A549 (cell line): ENCODE measurements at regions not wholly inside any gene's neighbourhood (a gene's known extent, or its start where the extent isn't known, plus 50 kb on each side); places are given as distances from the start of the nearest gene placed in this dataset.

Experiments
- ATAC-seq, 2 experiments: fragments of 200-7000 bp in 1 of 2; fragments of >200 bp in 1 of 2; cut with Nextera tagmentation in 1 of 2; cut with Tn5 transposase in 1 of 2; 3 replicates each; pipeline versions ENCODE4 v1.8.0 to v1.9.1; 2018 to 2020; ENCODE audit warnings: mild to moderate bottlenecking in 1 of 2, moderate library complexity in 1 of 2
- CTCF ChIA-PET: fragments of 300-600 bp; sonication (Branson Sonifier 250); formaldehyde crosslinking; extraction: SDS; loops from one replicate; lab custom pipeline; 2021; ENCODE audit warnings: antibody characterized with exemption, inconsistent platforms; lab: Yijun Ruan, JAX
- POLR2A ChIA-PET: fragments of 350-600 bp; formaldehyde crosslinking; extraction: SDS; loops from one replicate; lab custom pipeline; 2021; ENCODE audit warnings: antibody characterized with exemption, inconsistent platforms; lab: Yijun Ruan, JAX
- DNase-seq, 2 experiments: peaks; one replicate each; pipeline versions ENCODE4 v3.0.0 to v3.0.0-alpha.2; 2011 to 2016; ENCODE audit warnings: low read depth in 1 of 2, low spot score in 1 of 2
- FAIRE-seq: peaks from 2 replicates; lab custom pipeline; 2011; peaks lifted over from hg19 to GRCh38; lab: Jason Lieb, UNC
- H3K27ac ChIP-seq, 2 experiments: fragments of >200 bp; sonication (Bioruptor Twin); formaldehyde crosslinking; 3 replicates each; pipeline ENCODE4 v1.5.1; 2016 to 2017
- H3K4me1 ChIP-seq: fragments of >200 bp; sonication (Bioruptor Twin); formaldehyde crosslinking; 3 replicates; pipeline ENCODE4 v1.6.1; 2016
- H3K4me2 ChIP-seq: fragments of >200 bp; sonication (Bioruptor Twin); formaldehyde crosslinking; 3 replicates; pipeline ENCODE4 v1.6.1; 2016
- H3K4me3 ChIP-seq: fragments of >200 bp; sonication (Bioruptor Twin); formaldehyde crosslinking; 3 replicates; pipeline ENCODE4 v1.5.1; 2016
- H3K9me3 ChIP-seq: fragments of >200 bp; sonication (Bioruptor Twin); formaldehyde crosslinking; 3 replicates; pipeline ENCODE4 v1.6.1; 2016
- BHLHE40 ChIP-seq: IDR thresholded peaks from 2 replicates; pipeline ENCODE4 v1.6.1; 2012; ENCODE audit warnings: low read depth, low read length, inconsistent platforms
- CBX8 ChIP-seq: fragments of 200-600 bp; sonication (generic); IDR thresholded peaks from 2 replicates; pipeline ENCODE4 v1.6.1; 2016
- FOXS1 ChIP-seq: fragments of 250-450 bp; sonication (Bioruptor Pico); IDR thresholded peaks from 2 replicates; pipeline ENCODE4 v1.5.0; 2020; ENCODE audit warnings: mild to moderate bottlenecking, moderate library complexity
- GATA3 ChIP-seq: IDR thresholded peaks from 2 replicates; pipeline ENCODE4 v1.6.1; 2012; ENCODE audit warnings: borderline replicate concordance
- HEYL ChIP-seq: fragments of 250-450 bp; sonication (Bioruptor Pico); IDR thresholded peaks from 2 replicates; pipeline ENCODE4 v1.8.0; 2021; ENCODE audit warnings: mild to moderate bottlenecking, moderate library complexity
- MAFK ChIP-seq: fragments of 450-650 bp; IDR thresholded peaks from 2 replicates; pipeline ENCODE4 v1.6.1; 2014; ENCODE audit not compliant: partially characterized antibody
- MAZ ChIP-seq: fragments of 150-350 bp; IDR thresholded peaks from 2 replicates; pipeline ENCODE4 v1.6.1; 2014; ENCODE audit warnings: antibody characterized with exemption, low read depth, low read length, borderline replicate concordance
- MYC ChIP-seq: IDR thresholded peaks from 2 replicates; pipeline ENCODE4 v1.6.1; 2012; ENCODE audit warnings: mild to moderate bottlenecking, inconsistent platforms, low read length, improper control_type of control experiment, borderline replicate concordance
- NFE2L2 ChIP-seq: fragments of 150-350 bp; conservative IDR thresholded peaks from 2 replicates; pipeline ENCODE4 v1.6.1; 2014; ENCODE audit warnings: low read length
- RFX5 ChIP-seq: fragments of 450-650 bp; IDR thresholded peaks from 2 replicates; pipeline ENCODE4 v1.7.1; 2014; ENCODE audit warnings: antibody characterized with exemption, mild to moderate bottlenecking, moderate library complexity
- RNF2 ChIP-seq: fragments of 200-600 bp; sonication (generic); IDR thresholded peaks from 2 replicates; pipeline ENCODE4 v1.6.1; 2016; ENCODE audit warnings: low read depth, mild to moderate bottlenecking, antibody characterized with exemption, moderate library complexity, borderline replicate concordance
- TFCP2L1 ChIP-seq: fragments of 250-450 bp; sonication (Bioruptor Pico); IDR thresholded peaks from 2 replicates; pipeline ENCODE4 v1.5.0; 2021; ENCODE audit warnings: mild to moderate bottlenecking
- ZFP36 ChIP-seq: fragments of 450-650 bp; IDR thresholded peaks from 2 replicates; pipeline ENCODE4 v1.6.1; 2014; ENCODE audit warnings: borderline replicate concordance; ENCODE audit not compliant: partially characterized antibody
- ZNF302 ChIP-seq: fragments of 250-450 bp; sonication (Bioruptor Pico); IDR thresholded peaks from 2 replicates; pipeline ENCODE4 v1.9.0; 2021; ENCODE audit warnings: inconsistent platforms, mild to moderate bottlenecking, moderate library complexity
- WGBS: methylation state at CpG from one replicate; pipeline ENCODE4 v1.1.6; 2017; ENCODE audit errors: missing lambda C conversion rate; 5-methylcytosine and 5-hydroxymethylcytosine counted together
- TF ChIP-seq, protein P1 (sequence below): fragments of 150-350 bp; IDR thresholded peaks from 2 replicates; pipeline ENCODE4 v1.6.1; 2014; ENCODE audit warnings: low read depth, mild to moderate bottlenecking, low read length
- TF ChIP-seq, protein P2 (sequence below): fragments of >200 bp; sonication (Bioruptor Twin); formaldehyde crosslinking; IDR thresholded peaks from 3 replicates; pipeline ENCODE4 v1.6.1; 2016
- TF ChIP-seq, protein P3 (sequence below): fragments of >200 bp; sonication (Bioruptor Twin); formaldehyde crosslinking; IDR thresholded peaks from 3 replicates; pipeline ENCODE4 v1.5.1; 2016
- TF ChIP-seq, protein P4 (sequence below): IDR thresholded peaks from 2 replicates; pipeline ENCODE4 v1.6.1; 2012
- TF ChIP-seq, protein P5 (sequence below): fragments of 450-650 bp; IDR thresholded peaks from 2 replicates; pipeline ENCODE4 v1.6.1; 2014; ENCODE audit warnings: antibody characterized with exemption
- TF ChIP-seq, protein P6 (sequence below): fragments of 200-600 bp; sonication (generic); IDR thresholded peaks from 2 replicates; pipeline ENCODE4 v1.6.1; 2016; ENCODE audit warnings: antibody characterized with exemption, mild to moderate bottlenecking, moderate library complexity

DNA sequence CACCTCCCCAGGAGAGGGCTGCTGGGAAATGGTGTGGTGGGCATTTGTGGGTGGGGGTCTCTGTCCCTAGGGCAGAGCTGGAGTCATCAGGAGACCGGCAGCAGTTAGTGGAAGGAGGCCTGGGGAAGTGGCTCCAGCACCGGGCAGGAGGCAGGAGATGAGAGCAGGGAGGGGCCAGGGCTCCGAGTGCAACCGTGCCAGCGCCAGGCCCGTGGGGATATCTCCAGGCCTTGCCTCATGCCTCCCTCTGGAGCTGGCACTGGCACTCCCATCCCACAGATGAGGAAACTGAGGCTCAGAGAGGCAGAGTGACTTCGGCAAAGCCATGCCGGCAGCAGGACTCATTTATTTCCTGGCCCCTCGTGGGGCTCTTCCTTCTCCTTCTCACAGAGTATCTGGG lies 83.5 kb downstream of the HMX1 start:
- POLR2A ChIA-PET, result no interaction called here
- H3K4me3 ChIP-seq, result no peak overlapping the region
- TF ChIP-seq, protein P1, sequence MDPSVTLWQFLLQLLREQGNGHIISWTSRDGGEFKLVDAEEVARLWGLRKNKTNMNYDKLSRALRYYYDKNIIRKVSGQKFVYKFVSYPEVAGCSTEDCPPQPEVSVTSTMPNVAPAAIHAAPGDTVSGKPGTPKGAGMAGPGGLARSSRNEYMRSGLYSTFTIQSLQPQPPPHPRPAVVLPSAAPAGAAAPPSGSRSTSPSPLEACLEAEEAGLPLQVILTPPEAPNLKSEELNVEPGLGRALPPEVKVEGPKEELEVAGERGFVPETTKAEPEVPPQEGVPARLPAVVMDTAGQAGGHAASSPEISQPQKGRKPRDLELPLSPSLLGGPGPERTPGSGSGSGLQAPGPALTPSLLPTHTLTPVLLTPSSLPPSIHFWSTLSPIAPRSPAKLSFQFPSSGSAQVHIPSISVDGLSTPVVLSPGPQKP, result no peak
- TF ChIP-seq GATA3, result no peak
- TF ChIP-seq MYC, result no peak
- no peak for TF ChIP-seq BHLHE40
- TF ChIP-seq TFCP2L1 (CRISPR knock-in tag), result no peak
- no peak for TF ChIP-seq ZNF302
- TF ChIP-seq, protein P2, sequence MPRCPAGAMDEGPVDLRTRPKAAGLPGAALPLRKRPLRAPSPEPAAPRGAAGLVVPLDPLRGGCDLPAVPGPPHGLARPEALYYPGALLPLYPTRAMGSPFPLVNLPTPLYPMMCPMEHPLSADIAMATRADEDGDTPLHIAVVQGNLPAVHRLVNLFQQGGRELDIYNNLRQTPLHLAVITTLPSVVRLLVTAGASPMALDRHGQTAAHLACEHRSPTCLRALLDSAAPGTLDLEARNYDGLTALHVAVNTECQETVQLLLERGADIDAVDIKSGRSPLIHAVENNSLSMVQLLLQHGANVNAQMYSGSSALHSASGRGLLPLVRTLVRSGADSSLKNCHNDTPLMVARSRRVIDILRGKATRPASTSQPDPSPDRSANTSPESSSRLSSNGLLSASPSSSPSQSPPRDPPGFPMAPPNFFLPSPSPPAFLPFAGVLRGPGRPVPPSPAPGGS, result no peak
- TF ChIP-seq HEYL, result no peak
- TF ChIP-seq, protein P3, sequence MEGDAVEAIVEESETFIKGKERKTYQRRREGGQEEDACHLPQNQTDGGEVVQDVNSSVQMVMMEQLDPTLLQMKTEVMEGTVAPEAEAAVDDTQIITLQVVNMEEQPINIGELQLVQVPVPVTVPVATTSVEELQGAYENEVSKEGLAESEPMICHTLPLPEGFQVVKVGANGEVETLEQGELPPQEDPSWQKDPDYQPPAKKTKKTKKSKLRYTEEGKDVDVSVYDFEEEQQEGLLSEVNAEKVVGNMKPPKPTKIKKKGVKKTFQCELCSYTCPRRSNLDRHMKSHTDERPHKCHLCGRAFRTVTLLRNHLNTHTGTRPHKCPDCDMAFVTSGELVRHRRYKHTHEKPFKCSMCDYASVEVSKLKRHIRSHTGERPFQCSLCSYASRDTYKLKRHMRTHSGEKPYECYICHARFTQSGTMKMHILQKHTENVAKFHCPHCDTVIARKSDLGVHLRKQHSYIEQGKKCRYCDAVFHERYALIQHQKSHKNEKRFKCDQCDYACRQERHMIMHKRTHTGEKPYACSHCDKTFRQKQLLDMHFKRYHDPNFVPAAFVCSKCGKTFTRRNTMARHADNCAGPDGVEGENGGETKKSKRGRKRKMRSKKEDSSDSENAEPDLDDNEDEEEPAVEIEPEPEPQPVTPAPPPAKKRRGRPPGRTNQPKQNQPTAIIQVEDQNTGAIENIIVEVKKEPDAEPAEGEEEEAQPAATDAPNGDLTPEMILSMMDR, result no peak
- TF ChIP-seq MAZ, result no peak
- TF ChIP-seq FOXS1 (CRISPR knock-in tag), result no peak
- no peak for TF ChIP-seq RFX5
- no peak for TF ChIP-seq ZFP36
- TF ChIP-seq, protein P4, sequence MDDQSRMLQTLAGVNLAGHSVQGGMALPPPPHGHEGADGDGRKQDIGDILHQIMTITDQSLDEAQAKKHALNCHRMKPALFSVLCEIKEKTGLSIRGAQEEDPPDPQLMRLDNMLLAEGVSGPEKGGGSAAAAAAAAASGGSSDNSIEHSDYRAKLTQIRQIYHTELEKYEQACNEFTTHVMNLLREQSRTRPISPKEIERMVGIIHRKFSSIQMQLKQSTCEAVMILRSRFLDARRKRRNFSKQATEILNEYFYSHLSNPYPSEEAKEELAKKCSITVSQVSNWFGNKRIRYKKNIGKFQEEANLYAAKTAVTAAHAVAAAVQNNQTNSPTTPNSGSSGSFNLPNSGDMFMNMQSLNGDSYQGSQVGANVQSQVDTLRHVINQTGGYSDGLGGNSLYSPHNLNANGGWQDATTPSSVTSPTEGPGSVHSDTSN, result no peak
- TF ChIP-seq, protein P5, sequence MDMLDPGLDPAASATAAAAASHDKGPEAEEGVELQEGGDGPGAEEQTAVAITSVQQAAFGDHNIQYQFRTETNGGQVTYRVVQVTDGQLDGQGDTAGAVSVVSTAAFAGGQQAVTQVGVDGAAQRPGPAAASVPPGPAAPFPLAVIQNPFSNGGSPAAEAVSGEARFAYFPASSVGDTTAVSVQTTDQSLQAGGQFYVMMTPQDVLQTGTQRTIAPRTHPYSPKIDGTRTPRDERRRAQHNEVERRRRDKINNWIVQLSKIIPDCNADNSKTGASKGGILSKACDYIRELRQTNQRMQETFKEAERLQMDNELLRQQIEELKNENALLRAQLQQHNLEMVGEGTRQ, result no peak
- TF ChIP-seq MAFK, result no peak
- TF ChIP-seq RNF2, result no peak
- TF ChIP-seq, protein P6, sequence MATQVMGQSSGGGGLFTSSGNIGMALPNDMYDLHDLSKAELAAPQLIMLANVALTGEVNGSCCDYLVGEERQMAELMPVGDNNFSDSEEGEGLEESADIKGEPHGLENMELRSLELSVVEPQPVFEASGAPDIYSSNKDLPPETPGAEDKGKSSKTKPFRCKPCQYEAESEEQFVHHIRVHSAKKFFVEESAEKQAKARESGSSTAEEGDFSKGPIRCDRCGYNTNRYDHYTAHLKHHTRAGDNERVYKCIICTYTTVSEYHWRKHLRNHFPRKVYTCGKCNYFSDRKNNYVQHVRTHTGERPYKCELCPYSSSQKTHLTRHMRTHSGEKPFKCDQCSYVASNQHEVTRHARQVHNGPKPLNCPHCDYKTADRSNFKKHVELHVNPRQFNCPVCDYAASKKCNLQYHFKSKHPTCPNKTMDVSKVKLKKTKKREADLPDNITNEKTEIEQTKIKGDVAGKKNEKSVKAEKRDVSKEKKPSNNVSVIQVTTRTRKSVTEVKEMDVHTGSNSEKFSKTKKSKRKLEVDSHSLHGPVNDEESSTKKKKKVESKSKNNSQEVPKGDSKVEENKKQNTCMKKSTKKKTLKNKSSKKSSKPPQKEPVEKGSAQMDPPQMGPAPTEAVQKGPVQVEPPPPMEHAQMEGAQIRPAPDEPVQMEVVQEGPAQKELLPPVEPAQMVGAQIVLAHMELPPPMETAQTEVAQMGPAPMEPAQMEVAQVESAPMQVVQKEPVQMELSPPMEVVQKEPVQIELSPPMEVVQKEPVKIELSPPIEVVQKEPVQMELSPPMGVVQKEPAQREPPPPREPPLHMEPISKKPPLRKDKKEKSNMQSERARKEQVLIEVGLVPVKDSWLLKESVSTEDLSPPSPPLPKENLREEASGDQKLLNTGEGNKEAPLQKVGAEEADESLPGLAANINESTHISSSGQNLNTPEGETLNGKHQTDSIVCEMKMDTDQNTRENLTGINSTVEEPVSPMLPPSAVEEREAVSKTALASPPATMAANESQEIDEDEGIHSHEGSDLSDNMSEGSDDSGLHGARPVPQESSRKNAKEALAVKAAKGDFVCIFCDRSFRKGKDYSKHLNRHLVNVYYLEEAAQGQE, result no peak
- TF ChIP-seq NFE2L2, result no peak
- TF ChIP-seq CBX8, result no peak
- 27% methylated on average over 6 of the region's 9 CpGs for WGBS
- no peaks in the 10 kb centered on the region for H3K9me3 ChIP-seq
- ATAC-seq (no peak), DNase-seq (no peak), FAIRE-seq (no peak)
- no peak overlapping the region for H3K4me2 ChIP-seq
- H3K27ac ChIP-seq, result no peak overlapping the region
- H3K4me1 ChIP-seq, result no peaks in the 10 kb centered on the region
- CTCF ChIA-PET, result interaction anchor here (1.5 kb wide), 1 partner anchor 10 kb away, joined by 4 read pairs; no protein-coding TSS in a partner anchor
